ENCODE measurements at regions not wholly inside any gene's neighbourhood (a gene's known extent, or its start where the extent isn't known, plus 50 kb on each side); places are given as distances from the start of the nearest gene placed in this dataset.

GRCh38 chr9:78131969-78132700 is 100.5 kb upstream of the GNAQ start:
- Histone ChIP-seq H3K4me1 (peaks cover 0 to 14% (median 0%) of the 10 kb centered on the region in 3 donors), H3K27me3 (peaks cover 0 to 4% (median 0%) of the 10 kb centered on the region in 4 donors), H3K4me3 (peak overlapping the region in 1 of 4 donors; percentile 34), H3K27ac (no peak overlapping the region), H3K9me3 (peaks cover 0 to 4% (median 0%) of the 10 kb centered on the region in 3 donors), H3K36me3 (no peaks in the 10 kb centered on the region)
- DNase-seq: no peak
- no peak for TF ChIP-seq CTCF (IDR thresholded peaks at IDR 0.05)
- TF ChIP-seq POLR2A (IDR thresholded peaks at IDR 0.05): no peak
- intact Hi-C loops (cut with DNase I): no loop called here
- 62 to 64% methylated on average over 2 of the region's 2 CpGs for WGBS, 2 donors

GRCh38 chr9:78130853-78131252 is 99.2 kb upstream of the GNAQ start:
- H3K4me3 ChIP-seq: no peak overlapping the region
- no peak for DNase-seq
- H3K27ac ChIP-seq: no peak overlapping the region
- TF ChIP-seq CTCF (IDR thresholded peaks at IDR 0.05) (no peak), POLR2A (IDR thresholded peaks at IDR 0.05) (no peak)
- H3K36me3 ChIP-seq: no peaks in the 10 kb centered on the region
- H3K9me3 ChIP-seq: peaks cover 0 to 4% (median 0%) of the 10 kb centered on the region in 3 donors
- peaks cover 0 to 14% (median 0%) of the 10 kb centered on the region in 3 donors for H3K4me1 ChIP-seq
- peaks cover 0 to 4% (median 0%) of the 10 kb centered on the region in 4 donors for H3K27me3 ChIP-seq
- intact Hi-C loops (cut with DNase I): no loop called here

GRCh38 chr9:78130004-78130403 is 98.4 kb upstream of the GNAQ start:
- Histone ChIP-seq H3K4me1 (peaks cover 0 to 14% (median 0%) of the 10 kb centered on the region in 3 donors), H3K9me3 (peaks cover 0 to 4% (median 0%) of the 10 kb centered on the region in 3 donors), H3K36me3 (no peaks in the 10 kb centered on the region), H3K27ac (no peak overlapping the region), H3K27me3 (peaks cover 0 to 4% (median 0%) of the 10 kb centered on the region in 4 donors), H3K4me3 (no peak overlapping the region)
- WGBS, 2 donors: 50 to 64% methylated on average over 6 of the region's 6 CpGs
- intact Hi-C loops (cut with DNase I): no loop called here
- TF ChIP-seq CTCF (IDR thresholded peaks at IDR 0.05) (no peak), POLR2A (IDR thresholded peaks at IDR 0.05) (no peak)
- no peak for DNase-seq

- Histone ChIP-seq H3K36me3 (no peaks in the 10 kb centered on the region), H3K4me1 (peaks cover 0 to 12% (median 0%) of the 10 kb centered on the region in 3 donors), H3K27me3 (peaks cover 0 to 4% (median 0%) of the 10 kb centered on the region in 4 donors), H3K4me3 (no peak overlapping the region), H3K9me3 (peaks cover 0 to 4% (median 0%) of the 10 kb centered on the region in 3 donors), H3K27ac (no peak overlapping the region)
- 38 to 48% methylated on average over 4 to 5 of the region's 5 CpGs for WGBS, 2 donors
- intact Hi-C loops (cut with DNase I): no loop called here
- DNase-seq: no peak
- TF ChIP-seq CTCF (IDR thresholded peaks at IDR 0.05) (no peak), POLR2A (IDR thresholded peaks at IDR 0.05) (no peak)
These were observed 95.9 kb upstream of the GNAQ start for GRCh38 chr9:78127279-78128225.

GRCh38 chr9:78123808-78124207 is 92.2 kb upstream of the GNAQ start:
- Histone ChIP-seq H3K27me3 (peaks cover 0 to 4% (median 0%) of the 10 kb centered on the region in 4 donors), H3K27ac (no peak overlapping the region), H3K9me3 (peaks cover 0 to 4% (median 0%) of the 10 kb centered on the region in 3 donors), H3K4me1 (peaks cover 0 to 8% (median 4%) of the 10 kb centered on the region in 3 donors), H3K36me3 (no peaks in the 10 kb centered on the region), H3K4me3 (no peak overlapping the region)
- intact Hi-C loops (cut with DNase I): no loop called here
- TF ChIP-seq POLR2A (IDR thresholded peaks at IDR 0.05) (no peak), CTCF (IDR thresholded peaks at IDR 0.05) (no peak)
- no peak for DNase-seq
- 50 to 59% methylated on average over 1 of the region's 1 CpG for WGBS, 2 donors
